Upper lobe of left lung (tissue), 6 donors: ENCODE measurements at regions not wholly inside any gene's neighbourhood (a gene's known extent, or its start where the extent isn't known, plus 50 kb on each side); places are given as distances from the start of the nearest gene placed in this dataset.

Experiments used
- ATAC-seq, 2 donors: fragments of 200-7000 bp; cut with Tn5 transposase; one replicate each; pipeline ENCODE4 v1.9.1; 2022; ENCODE audit warnings: mild to moderate bottlenecking in 2 of 2, moderate library complexity in 2 of 2; ENCODE audit not compliant: low FRiP score in 2 of 2
- DNase-seq, 2 donors: peaks; one replicate each; pipeline ENCODE4 v3.0.0-alpha.2; 2019 to 2020
- H3K27ac ChIP-seq, 4 donors: fragments of 200-600 bp; sonication (generic); one replicate each; pipeline ENCODE4 v1.5.1; 2016 to 2019
- H3K27me3 ChIP-seq, 4 donors: fragments of 200-600 bp; sonication (generic); one replicate each; pipeline ENCODE4 v1.5.1; 2017 to 2019
- H3K36me3 ChIP-seq, 4 donors: fragments of 200-600 bp; sonication (generic); one replicate each; pipeline ENCODE4 v1.5.1; 2016 to 2019
- H3K4me1 ChIP-seq, 4 donors: fragments of 200-600 bp; sonication (generic); one replicate each; pipeline ENCODE4 v1.5.1; 2018 to 2019
- H3K4me3 ChIP-seq, 4 donors: fragments of 200-600 bp; sonication (generic); one replicate each; pipeline ENCODE4 v1.5.1; 2017 to 2019; ENCODE audit warnings: mild to moderate bottlenecking in 2 of 4, moderate library complexity in 1 of 4
- H3K9me3 ChIP-seq, 4 donors: fragments of 200-600 bp; sonication (generic); one replicate each; pipeline ENCODE4 v1.5.1; 2018 to 2019
- CTCF ChIP-seq, 6 experiments: fragments of 450-650 bp in 4 of 6; fragments of 200-600 bp in 2 of 6; sonication (generic) in 2 of 6; IDR thresholded peaks; one replicate each; pipeline ENCODE4 v1.5.1; 2016 to 2019; ENCODE audit warnings: antibody characterized with exemption in 6 of 6
- EP300 ChIP-seq, 4 donors: sonication (generic); formaldehyde crosslinking; IDR thresholded peaks; one replicate each; pipeline ENCODE4 v1.5.1; 2017; ENCODE audit warnings: antibody characterized with exemption in 4 of 4, control low read depth in 2 of 4
- POLR2A ChIP-seq, 4 donors: fragments of 450-650 bp; IDR thresholded peaks; one replicate each; pipeline ENCODE4 v1.5.1; 2016 to 2017; ENCODE audit warnings: antibody characterized with exemption in 4 of 4, mild to moderate bottlenecking in 2 of 4
- POLR2AphosphoS5 ChIP-seq, 2 donors: sonication (generic); formaldehyde crosslinking; IDR thresholded peaks; one replicate each; pipeline ENCODE4 v1.5.1; 2017; ENCODE audit warnings: antibody characterized with exemption in 2 of 2
- WGBS, 2 donors: methylation state at CpG; one replicate each; pipeline ENCODE4 v1.1.5; 2017 to 2018; 5-methylcytosine and 5-hydroxymethylcytosine counted together
- donor health status: DM: no; HTN: no; CAD: no; lungs with moderate emphysema.
- donor health status: DM: no; HTN: yes; CAD: no; lungs with severe emphysema.

GRCh38 chr12:42990387-42990786 is 400.8 kb upstream of the PRICKLE1 start:
- no peaks in the 10 kb centered on the region for H3K27me3 ChIP-seq
- ATAC-seq = no peak

DNA sequence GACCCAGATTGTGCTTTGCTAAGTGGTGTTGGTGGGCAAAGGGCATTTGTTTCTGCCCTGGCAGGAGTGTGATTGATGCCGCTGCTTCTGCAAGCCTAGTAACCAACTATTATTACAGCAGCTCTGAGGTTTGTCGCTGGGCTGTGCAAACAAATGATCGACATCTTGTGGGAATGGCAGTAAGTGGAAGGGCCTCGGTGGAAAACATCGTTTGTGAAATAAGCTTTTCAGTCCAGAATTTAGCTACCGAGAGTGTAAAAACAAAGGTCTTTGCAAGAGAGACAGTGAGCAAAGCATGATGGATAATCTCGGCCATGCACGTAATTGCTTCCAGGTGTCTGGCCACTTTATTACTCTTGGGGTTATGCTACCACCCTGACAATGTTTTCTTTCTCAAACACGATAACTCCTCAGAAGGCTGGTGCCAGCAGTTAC is 397.7 kb upstream of the PRICKLE1 start:
- Histone ChIP-seq H3K4me3 (no peak overlapping the region), H3K27ac (no peak overlapping the region), H3K4me1 (no peaks in the 10 kb centered on the region), H3K36me3 (no peaks in the 10 kb centered on the region), H3K27me3 (no peaks in the 10 kb centered on the region), H3K9me3 (no peaks in the 10 kb centered on the region)
- DNase-seq = no peak
- WGBS, 2 donors = 86 to 87% methylated on average over 9 of the region's 9 CpGs
- no peak for TF ChIP-seq CTCF (IDR thresholded peaks at IDR 0.05)
- TF ChIP-seq EP300 (IDR thresholded peaks at IDR 0.05) = no peak
- TF ChIP-seq POLR2A (IDR thresholded peaks at IDR 0.05) = no peak
- no peak for TF ChIP-seq POLR2AphosphoS5 (IDR thresholded peaks at IDR 0.05)
- no peak for ATAC-seq

More at GRCh38 chr12:42990387-42990786, 400.8 kb upstream of the PRICKLE1 start:
- no peak overlapping the region for H3K27ac ChIP-seq
- H3K4me1 ChIP-seq = no peaks in the 10 kb centered on the region
- TF ChIP-seq CTCF (IDR thresholded peaks at IDR 0.05) = no peak
- no peak for TF ChIP-seq POLR2A (IDR thresholded peaks at IDR 0.05)
- no peak for TF ChIP-seq EP300 (IDR thresholded peaks at IDR 0.05)
- no peak for TF ChIP-seq POLR2AphosphoS5 (IDR thresholded peaks at IDR 0.05)
- H3K9me3 ChIP-seq = no peaks in the 10 kb centered on the region
- H3K4me3 ChIP-seq = no peak overlapping the region
- DNase-seq = no peak
- H3K36me3 ChIP-seq = no peaks in the 10 kb centered on the region

- Histone ChIP-seq H3K4me1 (no peaks in the 10 kb centered on the region), H3K27ac (no peak overlapping the region), H3K9me3 (no peaks in the 10 kb centered on the region), H3K4me3 (no peak overlapping the region), H3K27me3 (no peaks in the 10 kb centered on the region), H3K36me3 (no peaks in the 10 kb centered on the region)
- no peak for ATAC-seq
- no peak for TF ChIP-seq EP300 (IDR thresholded peaks at IDR 0.05)
- TF ChIP-seq POLR2A (IDR thresholded peaks at IDR 0.05) = no peak
- no peak for TF ChIP-seq CTCF (IDR thresholded peaks at IDR 0.05)
- no peak for TF ChIP-seq POLR2AphosphoS5 (IDR thresholded peaks at IDR 0.05)
- no peak for DNase-seq
- WGBS, 2 donors = 20 to 42% methylated on average over 1 of the region's 1 CpG
Measured at GRCh38 chr12:42985506-42985905, 396.0 kb upstream of the PRICKLE1 start.

- TF ChIP-seq CTCF (IDR thresholded peaks at IDR 0.05) (no peak), POLR2AphosphoS5 (IDR thresholded peaks at IDR 0.05) (no peak), POLR2A (IDR thresholded peaks at IDR 0.05) (no peak), EP300 (IDR thresholded peaks at IDR 0.05) (no peak)
- Histone ChIP-seq H3K27me3 (no peaks in the 10 kb centered on the region), H3K9me3 (no peaks in the 10 kb centered on the region), H3K27ac (no peak overlapping the region), H3K36me3 (no peaks in the 10 kb centered on the region), H3K4me1 (no peaks in the 10 kb centered on the region), H3K4me3 (no peak overlapping the region)
- 66 to 72% methylated on average over 4 of the region's 4 CpGs for WGBS, 2 donors
- DNase-seq (no peak), ATAC-seq (no peak)
Measured at GRCh38 chr12:42982828-42983227, 393.3 kb upstream of the PRICKLE1 start.

GRCh38 chr12:42981379-42981778 is 391.8 kb upstream of the PRICKLE1 start:
- Histone ChIP-seq H3K36me3 (no peaks in the 10 kb centered on the region), H3K27ac (no peak overlapping the region), H3K27me3 (no peaks in the 10 kb centered on the region), H3K4me3 (no peak overlapping the region), H3K9me3 (no peaks in the 10 kb centered on the region), H3K4me1 (no peaks in the 10 kb centered on the region)
- TF ChIP-seq CTCF (IDR thresholded peaks at IDR 0.05) (no peak), POLR2AphosphoS5 (IDR thresholded peaks at IDR 0.05) (no peak), EP300 (IDR thresholded peaks at IDR 0.05) (no peak), POLR2A (IDR thresholded peaks at IDR 0.05) (no peak)
- DNase-seq (no peak), ATAC-seq (no peak)
- WGBS, 2 donors = 69 to 85% methylated on average over 3 of the region's 3 CpGs
